IPS-20b (cell line): ENCODE measurements at regions not wholly inside any gene's neighbourhood (a gene's known extent, or its start where the extent isn't known, plus 50 kb on each side); places are given as distances from the start of the nearest gene placed in this dataset.

Source experiments
- H3K27ac ChIP-seq: one replicate; pipeline ENCODE4 v1.5.1; 2013; ENCODE audit warnings: low read length
- H3K27me3 ChIP-seq: 2 replicates; pipeline ENCODE4 v1.6.1; 2013; ENCODE audit warnings: mild to moderate bottlenecking, low read length, inconsistent platforms; ENCODE audit not compliant: insufficient read depth
- H3K36me3 ChIP-seq: 2 replicates; pipeline ENCODE4 v1.6.1; 2013; ENCODE audit warnings: low read depth, mild to moderate bottlenecking, inconsistent platforms, low read length, moderate library complexity; ENCODE audit not compliant: insufficient read depth
- H3K4me1 ChIP-seq: 2 replicates; pipeline ENCODE4 v1.6.1; 2013; ENCODE audit warnings: mild to moderate bottlenecking, control low read depth, inconsistent platforms, low read length, moderate library complexity; ENCODE audit not compliant: insufficient read depth
- H3K4me3 ChIP-seq: 2 replicates; pipeline ENCODE4 v1.5.1; 2013; ENCODE audit warnings: mild to moderate bottlenecking, low read length, inconsistent platforms
- H3K9ac ChIP-seq: 2 replicates; pipeline ENCODE4 v1.6.1; 2013; ENCODE audit warnings: low read depth, mild to moderate bottlenecking, inconsistent platforms, low read length, moderate library complexity
- H3K9me3 ChIP-seq: 2 replicates; pipeline ENCODE4 v1.6.1; 2013; ENCODE audit warnings: mild to moderate bottlenecking, low read depth, low read length, inconsistent platforms; ENCODE audit not compliant: insufficient read depth

DNA sequence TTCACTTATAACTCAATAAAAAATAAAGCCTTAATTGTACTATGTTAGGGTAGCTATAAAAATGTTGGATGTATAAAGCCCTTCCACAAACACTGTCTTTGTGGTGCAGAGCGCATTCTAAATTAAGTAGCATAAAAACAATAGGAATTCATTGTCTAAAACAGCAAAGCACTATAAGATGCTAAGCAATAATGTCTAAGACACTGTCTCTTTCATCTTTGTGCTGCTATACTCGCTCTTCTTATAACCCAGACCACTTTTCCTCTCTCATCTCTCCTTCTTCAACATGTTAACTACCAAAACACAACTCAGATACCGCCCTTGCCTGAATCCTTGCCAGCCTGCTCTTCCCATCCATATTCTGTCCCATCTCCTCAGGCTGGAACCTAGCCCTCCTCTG lies 170.0 kb downstream of the CENPC start:
- H3K27ac ChIP-seq: no peak overlapping the region
- peaks cover 3% of the 10 kb centered on the region; the same call in 1 of the 2 replicates for H3K4me1 ChIP-seq
- H3K4me3 ChIP-seq: no peak overlapping the region
- no peaks in the 10 kb centered on the region for H3K36me3 ChIP-seq
- H3K9me3 ChIP-seq: no peaks in the 10 kb centered on the region
- H3K27me3 ChIP-seq: no peaks in the 10 kb centered on the region
- H3K9ac ChIP-seq: no peak overlapping the region

DNA sequence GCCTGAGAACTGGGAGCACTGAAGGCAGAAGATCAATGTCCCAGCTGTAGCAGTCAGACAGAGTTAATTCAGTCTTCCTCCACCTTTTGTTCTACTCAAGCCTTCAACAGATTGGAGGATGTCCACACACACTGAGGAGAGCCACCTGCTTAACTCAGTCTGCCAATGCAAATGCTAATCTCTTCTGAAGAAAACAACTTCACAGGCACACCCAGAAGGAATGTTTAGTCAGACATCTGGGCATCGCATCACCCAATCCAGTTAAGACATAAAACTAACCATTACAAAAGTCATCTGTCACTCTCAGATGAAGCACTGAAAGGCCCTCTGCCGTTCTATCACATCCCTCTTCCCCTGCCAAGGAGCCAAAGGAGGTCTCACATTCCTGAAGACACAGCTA lies 173.7 kb downstream of the CENPC start:
- Histone ChIP-seq H3K4me3 (no peak overlapping the region), H3K9me3 (no peaks in the 10 kb centered on the region), H3K36me3 (no peaks in the 10 kb centered on the region), H3K9ac (no peak overlapping the region), H3K27ac (no peak overlapping the region), H3K4me1 (peaks cover 3% of the 10 kb centered on the region; the same call in 1 of the 2 replicates), H3K27me3 (no peaks in the 10 kb centered on the region)

DNA sequence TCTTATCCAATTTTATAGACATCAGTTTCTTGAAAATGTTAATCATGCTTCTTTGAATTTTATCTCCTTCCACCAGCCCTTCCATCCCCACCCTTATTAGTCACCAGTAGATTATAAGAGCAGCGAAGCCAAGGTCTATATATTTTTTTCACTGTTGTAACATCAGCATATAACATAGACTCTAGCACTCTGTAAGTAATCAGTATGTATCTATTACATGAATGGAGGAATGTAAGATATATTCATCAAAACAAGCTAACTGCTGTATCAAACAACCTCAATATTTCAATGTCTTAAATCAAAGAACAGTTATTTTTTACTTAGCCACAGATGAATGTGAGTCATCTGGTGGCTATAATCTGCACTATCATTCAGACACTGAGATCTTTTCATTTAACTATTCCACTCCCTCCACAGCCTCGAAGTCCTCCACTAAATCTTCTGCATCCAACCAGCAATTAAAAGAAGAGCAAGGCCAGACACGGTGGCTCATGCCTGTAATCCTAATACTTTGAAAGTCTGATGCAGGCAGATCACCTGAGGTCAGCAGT lies 178.9 kb downstream of the CENPC start:
- Histone ChIP-seq H3K27me3 (no peaks in the 10 kb centered on the region), H3K4me1 (peaks cover 3% of the 10 kb centered on the region; the same call in 1 of the 2 replicates), H3K36me3 (no peaks in the 10 kb centered on the region), H3K4me3 (no peak overlapping the region), H3K9ac (no peak overlapping the region), H3K27ac (no peak overlapping the region), H3K9me3 (no peaks in the 10 kb centered on the region)

DNA sequence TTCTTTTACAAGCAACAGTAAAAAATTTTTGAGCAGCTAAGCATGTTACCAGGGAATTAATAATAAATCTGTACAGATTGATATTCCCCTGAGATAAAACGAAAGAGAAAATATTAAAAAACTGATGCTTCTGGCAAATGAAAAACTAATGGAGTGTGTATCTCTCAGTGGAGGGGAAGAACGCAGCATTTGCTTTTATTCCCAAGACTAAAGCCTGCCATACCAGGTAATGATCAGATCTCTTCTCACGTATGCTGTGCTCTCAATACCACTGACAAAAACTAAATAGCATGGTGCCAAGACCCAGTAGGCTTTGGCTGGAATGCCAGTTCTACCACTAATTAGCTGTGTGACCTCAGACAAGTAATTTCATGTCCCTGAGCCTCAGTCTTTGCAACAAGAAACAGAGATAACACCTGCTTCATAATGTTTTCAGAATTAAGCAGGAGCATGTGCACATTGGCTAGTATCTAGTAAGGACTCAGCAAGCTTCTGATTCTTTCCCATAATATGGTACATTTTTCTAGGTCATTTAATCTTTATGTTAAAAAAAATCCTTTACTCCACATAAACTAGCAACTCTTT lies 179.6 kb downstream of the CENPC start:
- H3K4me3 ChIP-seq: no peak overlapping the region
- H3K9me3 ChIP-seq: no peaks in the 10 kb centered on the region
- H3K27ac ChIP-seq: no peak overlapping the region
- H3K9ac ChIP-seq: no peak overlapping the region
- H3K27me3 ChIP-seq: no peaks in the 10 kb centered on the region
- no peaks in the 10 kb centered on the region for H3K36me3 ChIP-seq
- H3K4me1 ChIP-seq: no peaks in the 10 kb centered on the region; the same call in 1 of the 2 replicates

DNA sequence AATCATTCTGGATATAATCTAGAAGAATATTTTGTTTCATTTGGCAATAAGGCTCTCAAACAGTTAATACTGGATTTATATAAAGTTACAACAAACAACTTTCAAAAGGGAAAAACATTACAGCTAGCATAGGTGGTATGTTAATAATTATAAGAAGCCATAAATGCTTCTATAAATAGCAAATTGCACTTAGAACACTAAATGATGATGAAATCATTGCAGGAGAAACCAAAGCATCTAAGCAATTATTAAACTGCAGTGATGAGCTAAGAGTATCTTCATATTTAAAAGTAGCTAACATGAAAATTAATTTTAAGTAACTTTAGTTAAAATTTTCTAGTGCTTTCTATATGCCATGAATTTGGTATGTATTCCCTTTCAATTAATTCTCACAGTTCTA lies 189.5 kb downstream of the CENPC start:
- Histone ChIP-seq H3K4me3 (no peak overlapping the region), H3K36me3 (no peaks in the 10 kb centered on the region), H3K27me3 (no peaks in the 10 kb centered on the region), H3K27ac (no peak overlapping the region), H3K9me3 (peaks cover 12% of the 10 kb centered on the region), H3K9ac (no peak overlapping the region), H3K4me1 (no peaks in the 10 kb centered on the region)

DNA sequence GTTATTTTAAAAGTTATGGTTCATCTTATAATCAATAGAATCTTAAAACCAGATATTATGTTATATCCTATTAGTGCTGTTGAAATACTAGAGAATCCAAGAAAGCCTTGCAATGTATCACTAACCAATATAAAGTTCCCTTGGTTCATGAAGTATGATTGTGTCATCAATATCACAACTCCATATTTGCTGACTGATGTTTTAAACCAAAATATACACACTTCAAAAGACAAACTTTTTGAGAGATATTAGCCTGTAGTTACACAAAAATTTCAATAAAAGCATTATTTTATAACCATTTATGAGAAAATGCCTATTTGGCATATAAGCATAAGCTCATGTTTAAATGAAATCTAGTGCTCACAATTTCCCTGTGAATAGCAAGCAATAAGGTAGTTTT lies 198.6 kb downstream of the CENPC start:
- Histone ChIP-seq H3K9me3 (peaks cover 8% of the 10 kb centered on the region), H3K36me3 (no peaks in the 10 kb centered on the region), H3K27me3 (no peaks in the 10 kb centered on the region), H3K27ac (no peak overlapping the region), H3K9ac (no peak overlapping the region), H3K4me3 (no peak overlapping the region), H3K4me1 (peaks cover 6% of the 10 kb centered on the region)

DNA sequence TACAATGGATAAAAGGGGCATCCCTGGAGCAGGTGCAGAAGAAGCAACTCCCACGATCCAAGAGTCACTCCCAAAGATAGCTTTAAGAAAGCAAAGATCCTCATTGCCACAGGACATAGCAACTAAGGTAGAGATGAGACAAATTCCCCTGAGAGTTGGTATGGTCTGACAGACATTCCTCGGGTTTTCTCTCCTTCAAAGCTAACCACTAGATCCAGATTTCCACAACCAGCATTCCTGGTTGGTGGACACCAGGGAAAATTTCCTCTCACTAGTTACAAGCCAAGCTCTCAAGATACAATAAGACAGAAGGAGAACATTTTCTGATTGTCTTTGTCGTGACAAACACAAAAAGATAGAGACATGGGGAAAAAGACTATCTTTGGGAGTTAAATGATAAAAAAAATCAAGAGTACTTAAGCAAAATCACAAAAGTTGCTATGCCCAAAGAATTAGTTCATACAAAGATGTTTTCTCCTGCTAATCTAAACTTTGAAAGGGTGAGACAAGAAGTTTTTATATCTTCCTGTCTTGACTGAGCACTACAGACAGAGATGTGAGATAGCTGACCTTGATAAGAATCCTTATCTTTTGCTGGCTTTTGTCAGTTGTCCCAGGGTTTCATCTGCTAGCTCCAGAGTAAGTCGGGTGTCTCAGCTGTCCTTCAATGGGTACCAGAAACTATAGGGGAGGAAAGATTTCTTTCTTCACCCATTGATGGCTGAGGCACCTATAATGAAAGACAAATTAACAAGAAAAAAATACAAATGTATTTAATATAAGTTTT lies 200.5 kb downstream of the CENPC start:
- no peaks in the 10 kb centered on the region for H3K27me3 ChIP-seq
- peaks cover 6% of the 10 kb centered on the region for H3K4me1 ChIP-seq
- H3K9ac ChIP-seq: no peak overlapping the region
- no peak overlapping the region for H3K27ac ChIP-seq
- no peaks in the 10 kb centered on the region for H3K36me3 ChIP-seq
- no peaks in the 10 kb centered on the region; the same call in 1 of the 2 replicates for H3K9me3 ChIP-seq
- no peak overlapping the region for H3K4me3 ChIP-seq

DNA sequence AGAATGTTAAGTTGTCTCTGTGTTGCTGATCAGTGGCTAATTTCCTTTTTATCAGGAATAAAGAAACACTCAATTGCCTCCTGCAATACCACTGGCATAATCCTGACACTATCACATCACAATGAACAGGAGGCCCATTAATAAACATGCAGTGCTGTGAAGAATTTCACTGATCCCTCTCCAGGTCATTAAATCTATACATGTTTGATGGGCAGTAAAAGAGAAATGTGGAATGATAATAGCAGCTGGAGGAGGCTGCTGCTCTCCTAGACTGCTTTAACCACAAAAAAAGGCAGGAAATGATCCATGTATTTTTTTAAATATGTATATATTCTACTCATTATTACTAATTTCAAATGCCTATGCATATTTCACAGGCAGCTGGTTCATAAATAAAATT lies 202.1 kb downstream of the CENPC start:
- Histone ChIP-seq H3K36me3 (no peaks in the 10 kb centered on the region), H3K4me3 (no peak overlapping the region), H3K27ac (no peak overlapping the region), H3K4me1 (peaks cover 6% of the 10 kb centered on the region), H3K9me3 (no peaks in the 10 kb centered on the region), H3K9ac (no peak overlapping the region), H3K27me3 (no peaks in the 10 kb centered on the region)

DNA sequence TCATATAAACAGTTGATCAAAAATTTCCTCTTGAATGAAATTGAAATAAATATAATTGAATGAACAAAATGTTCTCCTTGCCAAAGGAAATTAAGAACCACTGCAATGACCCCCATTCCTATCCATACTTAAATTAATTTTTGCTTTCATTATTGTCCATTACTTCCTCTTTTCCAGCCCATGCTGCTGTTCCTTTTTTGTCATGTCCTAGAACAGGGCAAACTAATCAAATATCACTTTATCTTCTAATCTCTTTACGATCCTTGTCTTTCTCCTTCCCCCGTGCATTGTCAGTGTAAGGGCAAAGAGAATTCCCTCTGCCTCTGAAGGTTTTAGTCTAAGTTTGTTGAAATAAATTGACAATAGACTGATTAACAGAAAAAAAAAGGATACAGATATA lies 203.0 kb downstream of the CENPC start:
- Histone ChIP-seq H3K9ac (no peak overlapping the region), H3K36me3 (no peaks in the 10 kb centered on the region), H3K4me1 (peaks cover 6% of the 10 kb centered on the region), H3K9me3 (no peaks in the 10 kb centered on the region), H3K4me3 (no peak overlapping the region), H3K27ac (no peak overlapping the region), H3K27me3 (no peaks in the 10 kb centered on the region)

DNA sequence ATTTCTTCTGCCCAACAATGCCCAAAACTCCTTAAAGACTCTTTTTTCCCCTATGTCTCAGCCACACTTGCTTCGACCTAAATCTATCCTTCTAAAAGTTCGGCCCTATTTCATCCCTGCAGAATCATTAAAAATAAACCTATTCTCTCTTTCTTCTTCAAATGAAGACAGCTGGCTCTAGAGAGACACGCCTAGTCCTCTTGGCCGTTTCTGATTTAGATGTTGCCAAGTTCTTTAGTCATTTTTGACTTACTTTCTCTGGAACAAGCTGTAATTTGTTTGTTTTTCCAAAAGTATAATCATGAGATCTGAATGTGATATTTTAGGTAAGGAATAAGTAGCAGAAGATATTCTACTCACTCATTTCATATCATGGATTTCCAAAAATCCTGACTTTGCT lies 211.6 kb downstream of the CENPC start:
- H3K9ac ChIP-seq: no peak overlapping the region
- H3K4me1 ChIP-seq: no peaks in the 10 kb centered on the region
- no peaks in the 10 kb centered on the region for H3K36me3 ChIP-seq
- no peak overlapping the region for H3K4me3 ChIP-seq
- no peak overlapping the region for H3K27ac ChIP-seq
- no peaks in the 10 kb centered on the region for H3K9me3 ChIP-seq
- no peaks in the 10 kb centered on the region for H3K27me3 ChIP-seq

DNA sequence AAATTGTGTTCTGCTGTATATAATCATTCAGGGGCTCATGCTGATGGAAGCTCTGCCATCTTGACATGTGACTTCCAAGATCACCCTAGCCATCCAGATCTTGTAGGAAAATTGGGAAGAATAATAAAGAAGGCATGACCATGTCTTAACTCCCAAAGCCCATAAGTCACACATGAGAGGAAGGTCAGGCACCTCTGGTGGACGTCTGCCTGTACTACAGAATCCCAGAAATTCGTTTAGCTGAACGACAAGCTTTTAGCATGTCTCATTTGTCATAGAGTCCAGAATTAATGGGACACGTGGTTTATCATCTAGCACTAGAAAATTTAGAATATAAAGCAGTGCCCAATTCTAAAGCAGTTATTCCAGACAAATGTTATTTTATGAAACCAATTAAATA lies 212.7 kb downstream of the CENPC start:
- H3K27me3 ChIP-seq: no peaks in the 10 kb centered on the region
- H3K4me3 ChIP-seq: no peak overlapping the region
- H3K36me3 ChIP-seq: no peaks in the 10 kb centered on the region
- H3K4me1 ChIP-seq: no peaks in the 10 kb centered on the region
- no peaks in the 10 kb centered on the region for H3K9me3 ChIP-seq
- no peak overlapping the region for H3K27ac ChIP-seq
- no peak overlapping the region for H3K9ac ChIP-seq

DNA sequence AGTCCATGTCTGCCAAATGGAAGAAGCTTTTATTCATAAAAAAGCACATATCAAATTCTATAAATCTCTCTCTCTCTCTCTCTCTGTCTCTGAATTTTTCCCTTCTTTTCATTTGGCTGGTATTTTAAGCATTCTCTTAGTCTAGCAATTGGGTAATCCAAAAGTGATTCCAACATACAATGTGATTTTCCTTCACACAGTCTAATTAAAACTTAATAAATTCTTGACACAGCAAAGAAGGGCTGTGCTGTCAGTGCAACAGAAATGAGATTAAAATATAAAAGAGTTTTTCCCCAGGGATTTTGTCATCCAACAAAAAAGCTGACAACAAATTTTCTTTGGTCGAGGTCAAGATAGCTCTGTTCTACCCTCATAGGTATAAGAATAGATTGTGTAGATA lies 216.9 kb downstream of the CENPC start:
- H3K36me3 ChIP-seq: no peaks in the 10 kb centered on the region
- H3K4me3 ChIP-seq: no peak overlapping the region
- no peak overlapping the region for H3K27ac ChIP-seq
- no peaks in the 10 kb centered on the region for H3K27me3 ChIP-seq
- H3K9me3 ChIP-seq: no peaks in the 10 kb centered on the region
- peaks cover 4% of the 10 kb centered on the region; the same call in 1 of the 2 replicates for H3K4me1 ChIP-seq
- no peak overlapping the region for H3K9ac ChIP-seq
